ENCODE measurements at regions not wholly inside any gene's neighbourhood (a gene's known extent, or its start where the extent isn't known, plus 50 kb on each side); places are given as distances from the start of the nearest gene placed in this dataset.

GRCh38 chr1:193417945-193418744 lies 231.7 kb upstream of the B3GALT2 start:
- FAIRE-seq (no peak), DNase-seq (ENCODE audit: insufficient read length, low spot score) (no peak)
- TF ChIP-seq POU2F2 (IDR thresholded peaks at IDR 0.05; ENCODE audit: low read depth, low read length) (no peak), PAX5 (IDR thresholded peaks at IDR 0.05; ENCODE audit: insufficient read depth, low read length, severe bottlenecking) (no peak), POLR2AphosphoS5 (IDR thresholded peaks at IDR 0.05; ENCODE audit: low read depth, low read length) (no peak), SPI1 (IDR thresholded peaks at IDR 0.05; ENCODE audit: low read depth, low read length) (no peak), POLR2A (IDR thresholded peaks at IDR 0.05; ENCODE audit: low read depth, low read length) (no peak), TAF1 (IDR thresholded peaks at IDR 0.05; ENCODE audit: low read depth, low read length) (no peak)

GRCh38 chr1:193417403-193417802 lies 231.0 kb upstream of the B3GALT2 start:
- DNase-seq (ENCODE audit: insufficient read length, low spot score) (no peak), FAIRE-seq (no peak)
- no peak for TF ChIP-seq POLR2A (IDR thresholded peaks at IDR 0.05; ENCODE audit: low read depth, low read length)
- TF ChIP-seq POU2F2 (IDR thresholded peaks at IDR 0.05; ENCODE audit: low read depth, low read length), result no peak
- no peak for TF ChIP-seq SPI1 (IDR thresholded peaks at IDR 0.05; ENCODE audit: low read depth, low read length)
- no peak for TF ChIP-seq POLR2AphosphoS5 (IDR thresholded peaks at IDR 0.05; ENCODE audit: low read depth, low read length)
- no peak for TF ChIP-seq PAX5 (IDR thresholded peaks at IDR 0.05; ENCODE audit: insufficient read depth, low read length, severe bottlenecking)
- no peak for TF ChIP-seq TAF1 (IDR thresholded peaks at IDR 0.05; ENCODE audit: low read depth, low read length)

GRCh38 chr1:193416226-193417024 lies 230.0 kb upstream of the B3GALT2 start:
- no peak for TF ChIP-seq TAF1 (IDR thresholded peaks at IDR 0.05; ENCODE audit: low read depth, low read length)
- TF ChIP-seq PAX5 (IDR thresholded peaks at IDR 0.05; ENCODE audit: insufficient read depth, low read length, severe bottlenecking), result no peak
- TF ChIP-seq POLR2AphosphoS5 (IDR thresholded peaks at IDR 0.05; ENCODE audit: low read depth, low read length), result no peak
- TF ChIP-seq SPI1 (IDR thresholded peaks at IDR 0.05; ENCODE audit: low read depth, low read length), result no peak
- TF ChIP-seq POU2F2 (IDR thresholded peaks at IDR 0.05; ENCODE audit: low read depth, low read length), result no peak
- no peak for TF ChIP-seq POLR2A (IDR thresholded peaks at IDR 0.05; ENCODE audit: low read depth, low read length)
- DNase-seq (ENCODE audit: insufficient read length, low spot score) (no peak), FAIRE-seq (no peak)

GRCh38 chr1:193415256-193415655 lies 228.8 kb upstream of the B3GALT2 start:
- no peak for FAIRE-seq
- DNase-seq (ENCODE audit: insufficient read length, low spot score), result no peak
- TF ChIP-seq POLR2AphosphoS5 (IDR thresholded peaks at IDR 0.05; ENCODE audit: low read depth, low read length) (no peak), POU2F2 (IDR thresholded peaks at IDR 0.05; ENCODE audit: low read depth, low read length) (no peak), PAX5 (IDR thresholded peaks at IDR 0.05; ENCODE audit: insufficient read depth, low read length, severe bottlenecking) (no peak), POLR2A (IDR thresholded peaks at IDR 0.05; ENCODE audit: low read depth, low read length) (no peak), SPI1 (IDR thresholded peaks at IDR 0.05; ENCODE audit: low read depth, low read length) (no peak), TAF1 (IDR thresholded peaks at IDR 0.05; ENCODE audit: low read depth, low read length) (no peak)

- DNase-seq (ENCODE audit: insufficient read length, low spot score) (no peak), FAIRE-seq (no peak)
- TF ChIP-seq TAF1 (IDR thresholded peaks at IDR 0.05; ENCODE audit: low read depth, low read length) (no peak), POU2F2 (IDR thresholded peaks at IDR 0.05; ENCODE audit: low read depth, low read length) (no peak), SPI1 (IDR thresholded peaks at IDR 0.05; ENCODE audit: low read depth, low read length) (no peak), POLR2A (IDR thresholded peaks at IDR 0.05; ENCODE audit: low read depth, low read length) (no peak), POLR2AphosphoS5 (IDR thresholded peaks at IDR 0.05; ENCODE audit: low read depth, low read length) (no peak), PAX5 (IDR thresholded peaks at IDR 0.05; ENCODE audit: insufficient read depth, low read length, severe bottlenecking) (no peak)
These were observed 227.0 kb upstream of the B3GALT2 start for GRCh38 chr1:193413376-193413775.

- no peak for DNase-seq (ENCODE audit: insufficient read length, low spot score)
- no peak for FAIRE-seq
- no peak for TF ChIP-seq POLR2AphosphoS5 (IDR thresholded peaks at IDR 0.05; ENCODE audit: low read depth, low read length)
- TF ChIP-seq SPI1 (IDR thresholded peaks at IDR 0.05; ENCODE audit: low read depth, low read length), result no peak
These were observed 226.3 kb upstream of the B3GALT2 start for GRCh38 chr1:193412748-193413147.

GRCh38 chr1:193411714-193412113 lies 225.3 kb upstream of the B3GALT2 start:
- no peak for DNase-seq (ENCODE audit: insufficient read length, low spot score)
- TF ChIP-seq POU2F2 (IDR thresholded peaks at IDR 0.05; ENCODE audit: low read depth, low read length) (no peak), POLR2AphosphoS5 (IDR thresholded peaks at IDR 0.05; ENCODE audit: low read depth, low read length) (no peak), POLR2A (IDR thresholded peaks at IDR 0.05; ENCODE audit: low read depth, low read length) (no peak), SPI1 (IDR thresholded peaks at IDR 0.05; ENCODE audit: low read depth, low read length) (no peak), PAX5 (IDR thresholded peaks at IDR 0.05; ENCODE audit: insufficient read depth, low read length, severe bottlenecking) (no peak), TAF1 (IDR thresholded peaks at IDR 0.05; ENCODE audit: low read depth, low read length) (no peak)
- no peak for FAIRE-seq

- no peak for FAIRE-seq
- DNase-seq (ENCODE audit: insufficient read length, low spot score), result no peak
- TF ChIP-seq POLR2A (IDR thresholded peaks at IDR 0.05; ENCODE audit: low read depth, low read length), result no peak
- no peak for TF ChIP-seq PAX5 (IDR thresholded peaks at IDR 0.05; ENCODE audit: insufficient read depth, low read length, severe bottlenecking)
- no peak for TF ChIP-seq POLR2AphosphoS5 (IDR thresholded peaks at IDR 0.05; ENCODE audit: low read depth, low read length)
- TF ChIP-seq TAF1 (IDR thresholded peaks at IDR 0.05; ENCODE audit: low read depth, low read length), result no peak
- no peak for TF ChIP-seq SPI1 (IDR thresholded peaks at IDR 0.05; ENCODE audit: low read depth, low read length)
- TF ChIP-seq POU2F2 (IDR thresholded peaks at IDR 0.05; ENCODE audit: low read depth, low read length), result no peak
These were observed 224.8 kb upstream of the B3GALT2 start for GRCh38 chr1:193411215-193411614.

- DNase-seq (ENCODE audit: insufficient read length, low spot score), result no peak
- FAIRE-seq, result no peak
These were observed 222.4 kb upstream of the B3GALT2 start for GRCh38 chr1:193408782-193409293.

More at GRCh38 chr1:193408782-193409293, 222.4 kb upstream of the B3GALT2 start:
- TF ChIP-seq TAF1 (IDR thresholded peaks at IDR 0.05; ENCODE audit: low read depth, low read length) (no peak), POLR2AphosphoS5 (IDR thresholded peaks at IDR 0.05; ENCODE audit: low read depth, low read length) (no peak), POU2F2 (IDR thresholded peaks at IDR 0.05; ENCODE audit: low read depth, low read length) (no peak), POLR2A (IDR thresholded peaks at IDR 0.05; ENCODE audit: low read depth, low read length) (no peak), SPI1 (IDR thresholded peaks at IDR 0.05; ENCODE audit: low read depth, low read length) (no peak), PAX5 (IDR thresholded peaks at IDR 0.05; ENCODE audit: insufficient read depth, low read length, severe bottlenecking) (no peak)
